Psoas muscle (tissue), 7 donors: ENCODE measurements at regions not wholly inside any gene's neighbourhood (a gene's known extent, or its start where the extent isn't known, plus 50 kb on each side); places are given as distances from the start of the nearest gene placed in this dataset.

Experiments used
- ATAC-seq, 4 donors: fragments of 200-7000 bp; cut with Tn5 transposase; one replicate each; pipeline ENCODE4 v1.9.1; 2020; ENCODE audit warnings: moderate library complexity in 3 of 4, mild to moderate bottlenecking in 2 of 4
- DNase-seq, 2 donors: peaks; one replicate each; pipeline ENCODE4 v3.0.0-alpha.2; 2020
- H3K27ac ChIP-seq: fragments of 200-600 bp; one replicate; pipeline ENCODE4 v1.8.0; 2022
- H3K27me3 ChIP-seq, 3 donors: fragments of 200-600 bp in 1 of 3; one replicate each; pipeline versions ENCODE4 v1.6.1 to v1.8.0; 2013 to 2022; ENCODE audit warnings: low read length in 2 of 3, mild to moderate bottlenecking in 2 of 3, moderate library complexity in 1 of 3; ENCODE audit not compliant: insufficient read depth in 3 of 3
- H3K36me3 ChIP-seq, 2 donors: fragments of 200-600 bp in 1 of 2; one replicate each; pipeline versions ENCODE4 v1.6.1 to v1.8.0; 2013 to 2022; ENCODE audit warnings: low read depth in 1 of 2, mild to moderate bottlenecking in 1 of 2, moderate library complexity in 1 of 2; ENCODE audit not compliant: insufficient read depth in 1 of 2
- H3K4me1 ChIP-seq: fragments of 200-600 bp; one replicate; pipeline ENCODE4 v1.8.0; 2022
- H3K4me3 ChIP-seq: fragments of 200-600 bp; one replicate; pipeline ENCODE4 v1.8.0; 2022; ENCODE audit warnings: mild to moderate bottlenecking
- H3K9me3 ChIP-seq: fragments of 200-600 bp; one replicate; pipeline ENCODE4 v1.8.0; 2022
- WGBS, 3 donors: extraction: QIAGEN DNeasy Blood & Tissue Kit; methylation state at CpG; one replicate each; pipeline versions ENCODE4 v1.1.6 to v1.1.7; 2013; 5-methylcytosine and 5-hydroxymethylcytosine counted together
- intact Hi-C, 2 donors: fragments of 100-400 bp; cut with DNase I; formaldehyde crosslinking; loops; one replicate each; pipeline versions ENCODE4 v1.11.0 to v1.14.2; 2022
- TF ChIP-seq, protein P1 (sequence below): fragments of 200-600 bp; IDR thresholded peaks from one replicate; pipeline ENCODE4 v1.8.0; 2022; ENCODE audit warnings: antibody characterized with exemption
- donor health status: healthy with polysubstance abuse.
- donor health status: DM: no; HTN: no; CAD: no; lungs with moderate emphysema.
- donor health status: Bipolar disorder and iron deficiency.
- donor health status: healthy.
- donor health status: DM: yes; HTN: yes; CAD: no.
- donor health status: DM: no; HTN: no; CAD: no.
- donor health status: DM: yes; HTN: yes; CAD: no.

DNA sequence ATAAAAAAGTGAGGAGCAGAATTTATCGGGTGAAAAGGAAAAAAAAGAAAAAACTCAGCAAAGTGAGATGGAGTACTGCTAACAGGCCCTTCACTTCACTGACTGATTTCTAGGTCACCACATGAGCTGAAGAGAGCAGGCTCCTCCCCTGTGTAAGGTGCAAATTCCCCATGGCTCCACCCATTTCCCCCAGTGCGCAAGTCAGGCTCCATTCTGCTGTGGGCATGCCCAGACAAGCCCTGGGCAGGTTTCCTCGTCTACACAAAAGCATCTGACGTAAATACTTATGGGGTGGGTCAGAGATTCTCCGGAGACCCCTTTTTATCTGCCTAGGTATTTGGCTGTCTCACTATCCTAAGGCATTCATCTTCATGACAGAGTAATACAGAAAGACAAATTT is 157.9 kb downstream of the MAGEB5 start:
- Histone ChIP-seq H3K27me3 (no peaks in the 10 kb centered on the region), H3K36me3 (no peaks in the 10 kb centered on the region), H3K27ac (no peak overlapping the region), H3K4me3 (no peak overlapping the region), H3K9me3 (no peaks in the 10 kb centered on the region), H3K4me1 (no peaks in the 10 kb centered on the region)
- intact Hi-C loops = no loop called here
- 73 to 93% (median 89%) methylated on average over 5 of the region's 5 CpGs for WGBS, 3 donors
- ATAC-seq (no peak), DNase-seq (no peak)
- TF ChIP-seq, protein P1, sequence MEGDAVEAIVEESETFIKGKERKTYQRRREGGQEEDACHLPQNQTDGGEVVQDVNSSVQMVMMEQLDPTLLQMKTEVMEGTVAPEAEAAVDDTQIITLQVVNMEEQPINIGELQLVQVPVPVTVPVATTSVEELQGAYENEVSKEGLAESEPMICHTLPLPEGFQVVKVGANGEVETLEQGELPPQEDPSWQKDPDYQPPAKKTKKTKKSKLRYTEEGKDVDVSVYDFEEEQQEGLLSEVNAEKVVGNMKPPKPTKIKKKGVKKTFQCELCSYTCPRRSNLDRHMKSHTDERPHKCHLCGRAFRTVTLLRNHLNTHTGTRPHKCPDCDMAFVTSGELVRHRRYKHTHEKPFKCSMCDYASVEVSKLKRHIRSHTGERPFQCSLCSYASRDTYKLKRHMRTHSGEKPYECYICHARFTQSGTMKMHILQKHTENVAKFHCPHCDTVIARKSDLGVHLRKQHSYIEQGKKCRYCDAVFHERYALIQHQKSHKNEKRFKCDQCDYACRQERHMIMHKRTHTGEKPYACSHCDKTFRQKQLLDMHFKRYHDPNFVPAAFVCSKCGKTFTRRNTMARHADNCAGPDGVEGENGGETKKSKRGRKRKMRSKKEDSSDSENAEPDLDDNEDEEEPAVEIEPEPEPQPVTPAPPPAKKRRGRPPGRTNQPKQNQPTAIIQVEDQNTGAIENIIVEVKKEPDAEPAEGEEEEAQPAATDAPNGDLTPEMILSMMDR = no peak

DNA sequence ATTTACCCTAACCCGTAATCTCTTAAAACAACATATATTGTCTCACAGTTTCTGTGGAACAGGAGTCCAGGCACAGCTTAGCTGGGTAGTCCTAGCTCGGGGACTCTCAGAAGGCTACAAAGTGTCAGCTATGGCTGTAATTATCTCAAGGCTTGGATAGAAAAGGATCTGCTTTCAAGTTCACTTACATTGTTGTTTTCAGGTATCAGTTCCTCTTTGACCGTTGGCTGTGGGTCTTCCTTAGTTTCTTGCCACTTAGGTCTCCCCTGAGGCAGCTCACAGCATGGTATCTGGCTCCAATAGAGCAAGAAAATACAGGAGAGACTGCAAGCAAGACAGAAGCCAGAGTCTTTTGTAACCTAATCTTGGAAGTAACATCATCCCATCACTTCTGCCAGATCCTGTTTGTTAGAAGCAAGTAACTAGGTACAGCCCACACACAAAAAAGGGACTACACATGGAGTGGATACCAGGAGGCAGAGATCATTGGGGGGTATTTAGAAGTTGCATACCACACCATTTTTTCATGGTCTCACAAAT is 137.0 kb downstream of the MAGEB5 start:
- Histone ChIP-seq H3K4me1 (no peaks in the 10 kb centered on the region), H3K27ac (no peak overlapping the region), H3K27me3 (no peaks in the 10 kb centered on the region), H3K36me3 (no peaks in the 10 kb centered on the region), H3K9me3 (peaks cover 6% of the 10 kb centered on the region), H3K4me3 (no peak overlapping the region)
- WGBS, 3 donors = 61 to 67% (median 66%) methylated on average over 3 of the region's 3 CpGs
- DNase-seq (no peak), ATAC-seq (no peak)
- intact Hi-C loops = no loop called here
- TF ChIP-seq, protein P1 = no peak

DNA sequence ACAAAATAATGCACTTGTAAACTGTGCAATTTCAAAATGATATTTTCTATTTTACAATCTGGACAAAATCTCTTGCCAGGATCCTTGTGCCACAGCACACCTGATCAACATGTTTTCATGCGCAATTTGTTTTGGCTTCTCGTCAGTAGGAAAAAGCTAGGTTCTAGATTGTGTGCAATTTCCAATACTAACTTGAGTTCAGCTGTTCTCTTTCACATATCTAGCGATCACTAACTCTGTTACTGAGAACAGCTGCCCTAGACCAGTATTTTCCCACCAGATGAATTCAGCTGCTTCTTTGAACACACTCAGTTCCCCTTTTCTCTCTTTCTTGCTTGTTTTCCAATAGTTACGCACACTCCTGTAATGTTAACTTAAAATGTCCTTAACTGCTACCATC is 131.2 kb downstream of the MAGEB5 start:
- WGBS, 3 donors = 57 to 68% (median 67%) methylated on average over 4 of the region's 4 CpGs
- H3K4me3 ChIP-seq = no peak overlapping the region
- no peak overlapping the region for H3K27ac ChIP-seq
- no peak for DNase-seq
- H3K9me3 ChIP-seq = peaks cover 3% of the 10 kb centered on the region
- TF ChIP-seq, protein P1 = no peak
- intact Hi-C loops = no loop called here
- H3K36me3 ChIP-seq = no peaks in the 10 kb centered on the region
- H3K27me3 ChIP-seq = no peaks in the 10 kb centered on the region
- H3K4me1 ChIP-seq = no peaks in the 10 kb centered on the region
- ATAC-seq = no peak

DNA sequence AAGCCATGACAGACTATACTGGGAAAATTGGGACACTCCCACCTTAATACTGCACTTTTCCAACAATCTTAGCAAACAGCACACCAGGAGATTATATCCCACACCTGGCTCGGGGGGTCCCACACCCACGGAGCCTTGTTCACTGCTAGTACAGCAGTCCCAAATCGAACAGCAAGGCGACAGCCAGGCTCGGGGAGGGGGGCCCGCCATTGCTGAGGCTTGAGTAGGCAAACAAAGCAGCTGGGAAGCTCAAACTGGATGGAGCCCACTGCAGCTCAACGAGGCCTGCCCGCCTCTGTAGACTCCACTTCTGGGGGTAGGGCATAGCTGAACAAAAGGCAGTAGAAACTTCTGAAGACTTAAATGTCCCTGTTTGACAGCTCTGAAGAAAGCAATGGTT is 118.3 kb downstream of the MAGEB5 start:
- intact Hi-C loops = no loop called here
- Histone ChIP-seq H3K9me3 (no peaks in the 10 kb centered on the region), H3K27me3 (no peaks in the 10 kb centered on the region), H3K4me1 (no peaks in the 10 kb centered on the region), H3K4me3 (no peak overlapping the region), H3K36me3 (no peaks in the 10 kb centered on the region), H3K27ac (no peak overlapping the region)
- ATAC-seq (no peak), DNase-seq (no peak)
- WGBS, 3 donors = 80 to 92% (median 89%) methylated on average over 8 of the region's 8 CpGs
- TF ChIP-seq, protein P1 = no peak

DNA sequence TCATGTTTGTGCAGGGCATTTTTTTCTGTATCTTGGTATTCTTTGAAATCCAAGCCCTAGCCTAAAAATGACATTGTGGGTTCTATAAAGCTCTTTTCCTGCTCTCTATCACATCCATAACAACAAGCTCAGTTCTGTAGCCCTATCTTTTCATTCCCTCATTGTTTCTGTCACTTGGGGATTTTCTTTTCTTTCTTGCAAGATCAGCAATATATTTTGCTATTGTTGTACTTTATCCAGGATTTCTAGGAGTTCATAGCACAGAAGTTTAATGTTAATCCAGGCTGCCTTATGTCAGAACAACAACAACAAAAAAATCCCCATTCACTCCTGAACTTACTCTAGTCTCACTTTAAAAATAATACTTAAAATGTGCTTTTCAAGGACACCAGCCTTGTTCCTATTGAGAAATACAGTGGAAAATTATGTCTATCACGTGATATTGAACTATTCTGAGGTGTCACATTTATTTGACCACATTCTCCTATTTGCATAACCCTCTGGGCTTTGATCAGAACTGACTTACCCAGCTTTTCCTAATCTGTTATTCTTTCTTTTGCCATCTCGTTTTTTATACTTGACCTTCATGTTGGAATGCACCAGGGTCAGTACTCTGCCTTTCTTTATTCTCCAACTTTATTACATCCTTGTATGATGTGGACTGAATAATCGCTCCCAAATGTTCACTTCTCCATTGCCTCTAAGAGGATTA is 112.8 kb downstream of the MAGEB5 start:
- Histone ChIP-seq H3K4me3 (no peak overlapping the region), H3K36me3 (no peaks in the 10 kb centered on the region), H3K27ac (no peak overlapping the region), H3K9me3 (no peaks in the 10 kb centered on the region), H3K27me3 (no peaks in the 10 kb centered on the region), H3K4me1 (no peaks in the 10 kb centered on the region)
- intact Hi-C loops = no loop called here
- ATAC-seq (no peak), DNase-seq (no peak)
- 40 to 59% (median 51%) methylated on average over 3 of the region's 3 CpGs for WGBS, 3 donors
- TF ChIP-seq, protein P1 = no peak
